ENCODE measurements at regions not wholly inside any gene's neighbourhood (a gene's known extent, or its start where the extent isn't known, plus 50 kb on each side); places are given as distances from the start of the nearest gene placed in this dataset.

DNA sequence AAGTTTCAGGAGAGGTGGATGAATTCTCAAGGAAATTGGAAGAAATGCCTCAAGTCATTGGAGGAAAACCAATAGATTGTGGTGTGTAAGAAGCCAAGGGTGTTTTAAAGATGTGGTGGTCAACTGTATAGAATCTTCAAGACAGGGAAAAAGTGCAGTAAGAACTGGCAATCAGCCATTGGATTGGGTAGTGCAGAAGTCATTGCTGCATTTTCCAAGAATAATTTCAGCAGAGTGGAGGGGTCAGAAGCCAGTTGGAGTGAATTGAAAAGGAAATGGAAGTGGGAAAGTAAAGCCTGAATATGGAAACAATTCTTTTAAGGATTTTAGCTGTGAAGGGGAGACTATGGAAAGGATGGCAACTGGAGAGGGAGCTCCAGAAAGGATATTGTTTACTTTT lies 128.2 kb upstream of the TMEM170B start:
- TF ChIP-seq, protein P1, sequence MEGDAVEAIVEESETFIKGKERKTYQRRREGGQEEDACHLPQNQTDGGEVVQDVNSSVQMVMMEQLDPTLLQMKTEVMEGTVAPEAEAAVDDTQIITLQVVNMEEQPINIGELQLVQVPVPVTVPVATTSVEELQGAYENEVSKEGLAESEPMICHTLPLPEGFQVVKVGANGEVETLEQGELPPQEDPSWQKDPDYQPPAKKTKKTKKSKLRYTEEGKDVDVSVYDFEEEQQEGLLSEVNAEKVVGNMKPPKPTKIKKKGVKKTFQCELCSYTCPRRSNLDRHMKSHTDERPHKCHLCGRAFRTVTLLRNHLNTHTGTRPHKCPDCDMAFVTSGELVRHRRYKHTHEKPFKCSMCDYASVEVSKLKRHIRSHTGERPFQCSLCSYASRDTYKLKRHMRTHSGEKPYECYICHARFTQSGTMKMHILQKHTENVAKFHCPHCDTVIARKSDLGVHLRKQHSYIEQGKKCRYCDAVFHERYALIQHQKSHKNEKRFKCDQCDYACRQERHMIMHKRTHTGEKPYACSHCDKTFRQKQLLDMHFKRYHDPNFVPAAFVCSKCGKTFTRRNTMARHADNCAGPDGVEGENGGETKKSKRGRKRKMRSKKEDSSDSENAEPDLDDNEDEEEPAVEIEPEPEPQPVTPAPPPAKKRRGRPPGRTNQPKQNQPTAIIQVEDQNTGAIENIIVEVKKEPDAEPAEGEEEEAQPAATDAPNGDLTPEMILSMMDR (IDR thresholded peaks at IDR 0.05): no peak
- no peak for TF ChIP-seq SP1 (CRISPR knock-in tag; conservative IDR thresholded peaks at IDR 0.05)
- no peak for TF ChIP-seq EMX1 (CRISPR knock-in tag; IDR thresholded peaks at IDR 0.05)
- TF ChIP-seq, protein P2, sequence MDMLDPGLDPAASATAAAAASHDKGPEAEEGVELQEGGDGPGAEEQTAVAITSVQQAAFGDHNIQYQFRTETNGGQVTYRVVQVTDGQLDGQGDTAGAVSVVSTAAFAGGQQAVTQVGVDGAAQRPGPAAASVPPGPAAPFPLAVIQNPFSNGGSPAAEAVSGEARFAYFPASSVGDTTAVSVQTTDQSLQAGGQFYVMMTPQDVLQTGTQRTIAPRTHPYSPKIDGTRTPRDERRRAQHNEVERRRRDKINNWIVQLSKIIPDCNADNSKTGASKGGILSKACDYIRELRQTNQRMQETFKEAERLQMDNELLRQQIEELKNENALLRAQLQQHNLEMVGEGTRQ (CRISPR knock-in tag; IDR thresholded peaks at IDR 0.05): no peak
- no peak for TF ChIP-seq NR3C1 (CRISPR knock-in tag; conservative IDR thresholded peaks at IDR 0.05; ENCODE audit: low read depth)
- TF ChIP-seq, protein P3, sequence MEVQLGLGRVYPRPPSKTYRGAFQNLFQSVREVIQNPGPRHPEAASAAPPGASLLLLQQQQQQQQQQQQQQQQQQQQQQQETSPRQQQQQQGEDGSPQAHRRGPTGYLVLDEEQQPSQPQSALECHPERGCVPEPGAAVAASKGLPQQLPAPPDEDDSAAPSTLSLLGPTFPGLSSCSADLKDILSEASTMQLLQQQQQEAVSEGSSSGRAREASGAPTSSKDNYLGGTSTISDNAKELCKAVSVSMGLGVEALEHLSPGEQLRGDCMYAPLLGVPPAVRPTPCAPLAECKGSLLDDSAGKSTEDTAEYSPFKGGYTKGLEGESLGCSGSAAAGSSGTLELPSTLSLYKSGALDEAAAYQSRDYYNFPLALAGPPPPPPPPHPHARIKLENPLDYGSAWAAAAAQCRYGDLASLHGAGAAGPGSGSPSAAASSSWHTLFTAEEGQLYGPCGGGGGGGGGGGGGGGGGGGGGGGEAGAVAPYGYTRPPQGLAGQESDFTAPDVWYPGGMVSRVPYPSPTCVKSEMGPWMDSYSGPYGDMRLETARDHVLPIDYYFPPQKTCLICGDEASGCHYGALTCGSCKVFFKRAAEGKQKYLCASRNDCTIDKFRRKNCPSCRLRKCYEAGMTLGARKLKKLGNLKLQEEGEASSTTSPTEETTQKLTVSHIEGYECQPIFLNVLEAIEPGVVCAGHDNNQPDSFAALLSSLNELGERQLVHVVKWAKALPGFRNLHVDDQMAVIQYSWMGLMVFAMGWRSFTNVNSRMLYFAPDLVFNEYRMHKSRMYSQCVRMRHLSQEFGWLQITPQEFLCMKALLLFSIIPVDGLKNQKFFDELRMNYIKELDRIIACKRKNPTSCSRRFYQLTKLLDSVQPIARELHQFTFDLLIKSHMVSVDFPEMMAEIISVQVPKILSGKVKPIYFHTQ (CRISPR knock-in tag; IDR thresholded peaks at IDR 0.05): no peak
- TF ChIP-seq CREB1 (CRISPR knock-in tag; IDR thresholded peaks at IDR 0.05): no peak
- TF ChIP-seq, protein P4, sequence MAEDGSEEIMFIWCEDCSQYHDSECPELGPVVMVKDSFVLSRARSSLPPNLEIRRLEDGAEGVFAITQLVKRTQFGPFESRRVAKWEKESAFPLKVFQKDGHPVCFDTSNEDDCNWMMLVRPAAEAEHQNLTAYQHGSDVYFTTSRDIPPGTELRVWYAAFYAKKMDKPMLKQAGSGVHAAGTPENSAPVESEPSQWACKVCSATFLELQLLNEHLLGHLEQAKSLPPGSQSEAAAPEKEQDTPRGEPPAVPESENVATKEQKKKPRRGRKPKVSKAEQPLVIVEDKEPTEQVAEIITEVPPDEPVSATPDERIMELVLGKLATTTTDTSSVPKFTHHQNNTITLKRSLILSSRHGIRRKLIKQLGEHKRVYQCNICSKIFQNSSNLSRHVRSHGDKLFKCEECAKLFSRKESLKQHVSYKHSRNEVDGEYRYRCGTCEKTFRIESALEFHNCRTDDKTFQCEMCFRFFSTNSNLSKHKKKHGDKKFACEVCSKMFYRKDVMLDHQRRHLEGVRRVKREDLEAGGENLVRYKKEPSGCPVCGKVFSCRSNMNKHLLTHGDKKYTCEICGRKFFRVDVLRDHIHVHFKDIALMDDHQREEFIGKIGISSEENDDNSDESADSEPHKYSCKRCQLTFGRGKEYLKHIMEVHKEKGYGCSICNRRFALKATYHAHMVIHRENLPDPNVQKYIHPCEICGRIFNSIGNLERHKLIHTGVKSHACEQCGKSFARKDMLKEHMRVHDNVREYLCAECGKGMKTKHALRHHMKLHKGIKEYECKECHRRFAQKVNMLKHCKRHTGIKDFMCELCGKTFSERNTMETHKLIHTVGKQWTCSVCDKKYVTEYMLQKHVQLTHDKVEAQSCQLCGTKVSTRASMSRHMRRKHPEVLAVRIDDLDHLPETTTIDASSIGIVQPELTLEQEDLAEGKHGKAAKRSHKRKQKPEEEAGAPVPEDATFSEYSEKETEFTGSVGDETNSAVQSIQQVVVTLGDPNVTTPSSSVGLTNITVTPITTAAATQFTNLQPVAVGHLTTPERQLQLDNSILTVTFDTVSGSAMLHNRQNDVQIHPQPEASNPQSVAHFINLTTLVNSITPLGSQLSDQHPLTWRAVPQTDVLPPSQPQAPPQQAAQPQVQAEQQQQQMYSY (CRISPR knock-in tag; IDR thresholded peaks at IDR 0.05): no peak
- TF ChIP-seq, protein P5, sequence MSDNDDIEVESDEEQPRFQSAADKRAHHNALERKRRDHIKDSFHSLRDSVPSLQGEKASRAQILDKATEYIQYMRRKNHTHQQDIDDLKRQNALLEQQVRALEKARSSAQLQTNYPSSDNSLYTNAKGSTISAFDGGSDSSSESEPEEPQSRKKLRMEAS (CRISPR knock-in tag; IDR thresholded peaks at IDR 0.05): no peak
- no peak for TF ChIP-seq NR2C2 (CRISPR knock-in tag; IDR thresholded peaks at IDR 0.05)

All from WTC11 (cell line).